HG03342 (cell line): ENCODE measurements at regions not wholly inside any gene's neighbourhood (a gene's known extent, or its start where the extent isn't known, plus 50 kb on each side); places are given as distances from the start of the nearest gene placed in this dataset.

Experiments
- ATAC-seq: cut with Tn5 transposase; IDR thresholded peaks from one replicate; pipeline ENCODE4 v1.9.1; 2021; ENCODE audit warnings: mild to moderate bottlenecking, moderate library complexity; ENCODE audit not compliant: unreplicated experiment

DNA sequence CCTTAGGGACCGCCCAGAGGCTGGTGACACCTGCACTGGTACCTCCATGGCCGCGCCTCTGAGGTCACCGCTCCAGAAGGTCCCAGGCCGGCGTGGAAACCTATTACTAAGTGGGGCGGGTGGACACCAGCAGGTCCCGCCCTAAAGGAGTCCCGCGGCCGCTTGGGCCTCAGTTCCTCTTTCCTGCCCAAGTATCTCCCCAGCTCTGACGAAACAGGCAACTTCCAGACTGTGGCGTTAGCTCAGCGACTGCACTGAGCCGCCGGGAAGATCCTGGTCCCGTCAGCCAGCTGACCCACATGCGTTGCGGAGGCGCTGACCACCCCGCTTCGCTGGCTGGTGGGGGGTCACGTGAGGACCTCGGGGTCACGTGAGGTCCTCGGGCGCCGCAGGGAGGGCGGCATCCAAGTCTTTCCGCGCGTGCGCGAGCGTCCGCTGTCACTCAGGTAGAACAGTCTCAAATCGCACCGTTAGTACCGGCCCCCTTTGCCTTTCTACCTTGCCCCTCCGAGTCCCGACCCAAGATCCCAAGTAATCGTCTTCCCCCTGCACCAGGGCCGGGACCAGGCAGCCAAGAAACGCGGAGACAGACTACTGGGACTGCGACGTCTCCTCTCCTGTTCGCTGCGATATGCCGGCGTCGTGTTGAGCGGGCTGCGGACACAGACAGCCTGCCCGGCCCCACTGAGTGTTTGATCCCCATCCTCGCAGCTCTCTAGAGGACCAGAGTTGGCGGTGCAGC is 53.7 kb upstream of the KDM4C start:
- ATAC-seq: peak; percentile 80

DNA sequence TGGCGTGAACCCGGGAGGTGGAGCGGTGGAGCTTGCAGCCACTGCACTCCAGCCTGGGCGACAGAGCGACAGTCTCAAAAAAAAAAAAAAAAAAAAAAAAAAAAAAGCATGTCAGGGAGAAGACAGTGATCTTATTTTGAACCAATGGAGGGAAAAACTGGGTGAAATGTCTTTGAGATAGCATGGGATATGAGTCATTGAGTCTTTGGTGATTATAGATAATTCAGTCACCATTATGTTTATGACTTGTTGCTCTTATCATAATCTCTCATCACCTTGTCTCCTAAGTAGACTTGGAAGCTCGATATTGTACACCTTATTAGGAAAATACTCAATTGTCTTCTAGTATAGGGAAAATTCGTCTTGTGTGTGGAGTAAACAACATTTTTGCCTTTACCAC is 55.1 kb upstream of the KDM4C start:
- no peak for ATAC-seq

DNA sequence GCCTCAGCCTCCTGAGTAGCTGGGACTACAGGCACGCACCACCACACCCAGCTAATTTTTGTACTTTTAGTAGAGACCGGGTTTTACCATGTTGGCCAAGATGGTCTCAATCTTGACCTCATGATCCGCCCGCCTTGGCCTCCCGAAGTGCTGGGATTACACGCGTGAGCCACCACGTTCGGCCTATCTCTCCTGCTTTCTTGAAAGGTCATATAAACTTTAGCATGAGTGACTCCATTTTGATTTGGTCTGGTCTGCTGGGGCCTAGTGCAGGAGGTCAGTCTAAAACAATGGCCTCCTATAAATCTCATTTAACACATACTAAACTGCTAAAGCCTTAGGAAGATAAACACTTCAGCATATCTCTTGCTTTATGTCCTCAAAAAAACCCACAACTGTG is 50.6 kb upstream of the GLDC start:
- no peak for ATAC-seq

DNA sequence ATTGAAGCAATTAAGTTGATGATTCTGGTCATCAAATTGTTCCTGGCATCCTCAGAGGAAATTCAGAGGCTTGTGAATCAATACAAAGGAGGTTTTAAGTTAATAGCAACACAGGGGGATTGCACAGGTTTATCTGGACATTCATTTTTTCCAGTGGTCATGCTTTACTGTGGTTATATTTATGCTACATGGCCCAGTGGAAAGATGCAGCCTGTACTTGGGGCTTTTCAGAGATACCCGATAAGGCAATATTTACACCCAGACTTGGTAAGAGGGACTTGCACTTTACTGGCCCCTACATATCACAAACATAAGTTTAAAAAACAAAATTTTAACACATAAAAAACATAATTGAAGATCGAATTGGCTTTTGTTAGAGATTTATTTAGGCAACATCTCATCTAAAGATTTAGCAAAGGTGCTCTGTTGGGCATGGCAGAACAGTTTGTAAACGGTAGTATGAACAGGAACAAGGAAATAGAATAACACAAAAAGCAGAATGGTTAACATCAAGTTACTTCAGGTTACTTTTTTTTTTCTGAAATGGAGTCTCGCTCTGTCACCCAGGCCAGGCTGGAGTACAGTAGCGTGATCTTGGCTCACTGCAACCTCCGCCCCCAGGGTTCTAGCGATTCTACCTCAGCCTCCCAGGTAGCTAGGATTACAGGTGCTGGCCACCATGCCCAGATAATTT is 49.7 kb upstream of the GLDC start:
- no peak for ATAC-seq
